ENCODE measurements at regions not wholly inside any gene's neighbourhood (a gene's known extent, or its start where the extent isn't known, plus 50 kb on each side); places are given as distances from the start of the nearest gene placed in this dataset.
"Not testable (repeated sequence)": the region's sequence is repeated elsewhere in the genome, so short reads cannot be mapped to it uniquely, and the experiment has no call there.

DNA sequence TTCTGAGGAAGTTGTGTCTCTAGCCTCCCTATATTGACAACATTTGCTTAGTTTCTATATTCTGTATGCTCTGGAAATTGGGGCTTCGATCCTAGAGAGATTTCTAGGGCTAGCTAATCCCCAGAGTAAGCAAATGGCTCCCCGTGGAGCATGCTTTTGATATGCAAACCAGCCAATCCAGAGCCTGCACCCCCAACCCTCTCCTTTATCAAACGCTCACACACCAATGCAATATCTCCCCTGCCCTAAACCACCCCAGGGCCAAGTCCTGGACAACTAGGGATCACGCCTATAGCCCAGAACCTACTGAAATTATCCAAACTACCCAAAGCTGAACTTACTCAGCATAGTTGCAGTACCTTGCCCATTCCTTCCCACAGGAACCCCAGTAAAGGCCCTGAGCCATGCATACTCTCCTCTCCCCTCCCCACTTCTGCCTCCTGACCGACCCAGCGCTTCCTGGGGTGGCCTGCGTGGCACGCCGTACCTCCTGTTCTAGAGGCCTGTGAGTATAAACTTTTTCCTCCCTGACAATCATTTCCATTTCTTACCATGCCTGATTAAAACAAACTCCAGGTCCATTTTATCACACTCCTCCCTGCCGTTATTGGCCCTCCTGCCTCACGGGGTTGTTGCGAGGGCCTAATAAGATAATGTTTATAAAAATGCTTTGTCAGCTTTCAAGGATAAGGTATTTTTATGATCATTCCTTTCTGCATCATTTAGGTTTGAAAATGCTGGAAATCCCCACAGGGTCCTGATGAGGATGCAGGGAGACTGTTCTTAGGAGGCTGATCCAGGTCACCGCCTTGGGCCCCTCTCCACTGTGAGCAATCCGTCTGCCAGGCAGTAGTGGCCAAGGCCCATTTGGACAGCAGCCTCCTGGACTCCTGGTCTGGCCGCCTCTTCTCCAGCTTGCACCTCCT, 102.7 kb downstream of the TENT5C start:
- DNase-seq = no peak

DNA sequence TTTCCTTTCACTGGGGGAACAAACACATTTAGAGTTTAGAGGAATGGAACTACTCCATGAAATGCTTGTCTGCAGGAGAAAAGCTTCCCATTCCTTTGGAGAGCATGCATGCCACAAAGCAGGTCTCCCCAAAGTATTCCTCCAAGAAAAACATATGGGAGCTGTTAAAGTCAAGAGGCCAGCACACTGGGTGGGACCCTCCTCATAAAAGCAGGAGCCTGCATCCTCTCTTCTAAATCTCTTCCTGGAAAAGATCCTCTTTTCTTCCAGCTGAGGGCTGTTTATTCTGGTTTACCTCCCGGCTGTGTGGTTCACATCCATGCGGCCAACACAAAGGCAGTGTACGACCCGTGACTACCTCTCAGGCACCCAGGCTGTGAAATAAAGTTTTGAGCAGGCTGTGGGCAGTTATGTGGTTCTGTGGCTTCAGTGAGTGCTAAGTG, 103.4 kb downstream of the TENT5C start:
- no peak for DNase-seq

DNA sequence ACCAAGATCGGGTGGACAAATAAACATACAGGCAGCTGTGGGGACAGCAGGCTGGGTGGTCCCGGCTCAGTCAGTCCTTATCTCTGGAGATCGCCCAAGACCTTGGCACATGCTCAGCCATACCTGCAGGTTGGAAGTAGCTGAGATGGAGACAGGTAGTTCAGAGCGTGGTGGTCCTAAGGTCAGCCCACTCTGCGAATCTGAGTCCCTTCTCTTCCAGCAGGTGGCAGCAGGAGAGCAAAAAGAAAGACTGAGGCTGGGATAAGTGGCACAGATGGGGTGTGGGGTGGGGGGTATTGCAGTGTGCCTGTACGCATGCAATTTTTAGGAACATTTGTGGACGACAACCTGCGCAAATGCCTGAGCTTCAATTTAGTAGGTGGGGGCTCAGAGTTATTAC, 104.9 kb downstream of the TENT5C start:
- no peak for DNase-seq

- no peak for DNase-seq
Measured at GRCh38 chr1:117712621-117713020, 106.8 kb downstream of the TENT5C start.

- no peak for DNase-seq
Measured at GRCh38 chr1:117714546-117714945, 108.7 kb downstream of the TENT5C start.

DNA sequence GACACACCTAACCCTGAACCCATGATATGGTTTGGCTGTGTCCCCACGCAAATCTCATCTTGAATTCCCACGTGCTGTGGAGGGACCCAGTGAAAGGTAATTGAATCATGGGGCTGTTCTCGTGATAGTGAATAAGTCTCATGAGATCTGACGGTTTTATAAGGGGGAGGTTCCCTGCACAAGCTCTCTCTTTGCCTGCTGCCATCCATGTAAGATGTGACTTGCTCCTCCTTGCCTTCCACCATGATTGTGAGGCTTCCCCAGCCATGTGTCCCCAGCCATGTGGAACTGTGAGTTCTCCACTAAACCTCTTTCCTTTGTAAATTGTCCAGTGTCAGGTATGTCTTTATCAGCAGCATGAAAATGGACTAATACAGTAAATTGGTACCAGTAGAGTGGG, 110.2 kb downstream of the TENT5C start:
- DNase-seq = not testable (repeated sequence)

- DNase-seq = not testable (repeated sequence)
Measured at GRCh38 chr1:117717980-117718379, 112.1 kb downstream of the TENT5C start.

DNA sequence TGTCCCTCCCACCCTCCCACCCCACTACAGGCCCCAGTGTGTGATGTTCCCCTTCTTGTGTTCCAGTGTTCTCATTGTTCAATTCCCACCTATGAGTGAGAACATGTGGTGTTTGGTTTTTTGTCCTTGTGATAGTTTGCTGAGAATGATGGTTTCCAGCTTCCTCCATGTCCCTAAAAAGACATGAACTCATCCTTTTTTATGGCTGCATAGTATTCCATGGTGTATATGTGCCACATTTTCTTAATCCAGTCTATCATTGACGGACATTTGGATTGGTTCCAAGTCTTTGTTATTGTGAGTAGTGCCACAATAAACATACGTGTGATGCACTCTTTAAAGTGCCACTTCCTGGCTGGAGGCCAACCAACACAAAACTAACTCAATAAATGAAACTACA, 112.7 kb downstream of the TENT5C start:
- not testable (repeated sequence) for DNase-seq

GRCh38 chr1:117719004-117719403, 113.2 kb downstream of the TENT5C start:
- no peak for DNase-seq

DNA sequence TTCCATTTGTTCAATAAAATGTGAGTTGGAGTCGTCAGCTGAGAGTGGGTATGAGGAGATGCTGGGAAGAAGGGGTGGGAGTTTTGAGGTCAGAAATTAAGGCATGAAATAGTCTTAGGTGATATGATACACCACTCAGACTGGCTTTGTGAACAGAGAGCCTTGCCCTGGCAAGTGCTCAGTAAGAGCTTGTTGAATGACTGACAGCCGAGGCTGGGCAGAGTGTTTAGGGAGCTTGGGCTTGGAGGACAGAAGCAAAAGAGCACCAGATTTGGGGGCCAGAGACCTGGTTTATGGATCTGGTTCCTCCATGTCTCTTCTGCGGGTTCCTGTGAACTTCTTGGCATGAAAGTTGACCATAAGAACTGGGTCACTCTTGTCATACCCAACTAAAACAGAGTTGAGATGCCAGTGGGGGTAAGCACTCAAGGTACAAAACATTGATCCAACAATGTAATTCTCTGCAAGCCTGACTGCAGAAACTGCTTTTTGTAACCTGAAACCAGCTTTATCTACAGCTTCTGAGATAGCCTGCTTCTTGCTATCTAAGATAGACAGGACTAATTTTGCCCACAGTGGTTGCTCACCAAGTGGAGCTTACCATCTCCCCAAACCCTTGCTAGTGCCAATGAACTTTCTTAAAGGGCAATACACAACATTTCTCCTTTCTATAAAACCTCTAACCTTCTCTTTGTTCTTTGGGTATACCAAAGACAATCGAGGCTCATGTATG, 126.4 kb downstream of the TENT5C start:
- DNase-seq = no peak

DNA sequence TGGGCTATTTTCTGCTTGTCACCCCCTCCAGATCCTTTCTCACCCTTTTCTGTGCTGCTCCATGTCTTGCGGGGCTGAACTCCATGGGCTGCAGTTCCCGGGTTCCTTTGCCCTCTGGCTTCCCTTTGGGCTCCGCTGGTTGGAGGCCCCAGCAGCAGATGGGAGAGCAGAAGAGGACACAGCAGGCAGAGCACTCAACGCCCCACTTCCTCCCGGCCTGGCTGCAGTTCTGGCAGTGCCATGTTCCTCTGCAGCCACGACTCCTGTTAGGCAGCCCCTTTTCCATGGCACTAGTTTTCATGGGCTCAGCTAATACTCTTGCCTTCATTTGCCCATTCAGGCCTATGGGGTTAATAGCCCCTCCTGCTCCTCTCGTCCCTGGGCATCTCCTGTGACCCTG, 127.1 kb downstream of the TENT5C start:
- DNase-seq = no peak

DNA sequence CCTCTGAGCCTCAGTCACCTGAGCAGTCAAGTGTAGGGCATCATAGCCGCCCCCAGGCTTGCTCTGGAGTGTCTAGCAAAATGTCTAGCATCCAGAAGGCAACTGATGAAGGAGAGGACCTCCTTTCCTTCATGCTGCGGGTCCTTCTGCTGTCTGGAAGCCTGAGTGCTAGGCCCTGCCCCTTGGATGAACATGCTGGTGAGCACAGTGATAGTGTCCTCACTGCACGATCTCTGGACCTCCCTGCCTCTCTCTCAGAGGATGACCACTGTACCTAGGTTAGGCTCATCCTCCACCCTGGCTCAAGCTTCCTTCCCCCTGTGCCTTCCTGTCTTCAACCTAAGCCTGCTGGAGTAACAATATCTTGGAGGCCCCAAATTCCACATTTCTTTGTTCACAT, 128.6 kb downstream of the TENT5C start:
- no peak for DNase-seq

DNA sequence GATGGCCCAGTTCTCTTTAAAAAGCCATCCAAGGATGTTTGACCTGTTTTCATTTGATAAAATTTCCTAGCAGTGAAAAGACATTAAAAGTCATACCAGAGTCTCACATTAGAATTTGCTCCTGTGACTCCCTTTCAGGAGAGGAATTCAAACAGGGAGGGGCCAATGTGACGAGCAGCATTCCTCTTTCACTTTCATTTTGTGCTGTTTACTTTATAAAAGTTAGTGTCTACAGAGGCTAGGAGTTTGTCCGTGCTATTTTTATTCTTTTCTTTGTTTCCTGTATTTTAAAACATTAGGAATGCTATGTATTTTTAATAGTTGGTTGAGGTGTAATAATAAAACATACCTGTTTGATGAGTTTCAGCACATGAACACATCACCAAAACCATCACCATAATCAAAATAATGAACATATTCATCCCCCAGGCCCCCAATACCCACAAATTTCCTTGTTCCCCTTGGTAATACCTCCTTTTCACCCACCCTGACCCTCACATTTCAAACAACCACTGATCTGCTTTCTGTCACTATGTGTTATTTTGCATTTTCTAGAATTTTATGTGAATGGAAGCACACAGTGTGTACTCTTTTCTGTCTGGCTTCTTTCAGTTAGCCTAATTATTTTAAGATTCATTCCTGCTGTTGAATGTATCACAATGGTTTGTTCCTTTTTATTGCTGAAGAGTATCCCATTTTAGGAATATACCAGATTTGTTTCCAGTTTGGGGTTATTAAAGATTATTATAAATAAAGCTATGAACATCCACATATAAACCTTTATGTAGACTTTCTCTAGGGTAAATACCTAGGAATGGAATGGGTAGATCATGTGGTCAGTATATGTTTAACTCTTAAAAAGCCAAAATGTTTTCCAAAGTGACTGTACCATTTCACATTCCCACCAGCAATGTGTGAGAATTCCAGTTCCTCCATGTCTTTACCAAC, 129.5 kb downstream of the TENT5C start:
- no peak for DNase-seq

DNA sequence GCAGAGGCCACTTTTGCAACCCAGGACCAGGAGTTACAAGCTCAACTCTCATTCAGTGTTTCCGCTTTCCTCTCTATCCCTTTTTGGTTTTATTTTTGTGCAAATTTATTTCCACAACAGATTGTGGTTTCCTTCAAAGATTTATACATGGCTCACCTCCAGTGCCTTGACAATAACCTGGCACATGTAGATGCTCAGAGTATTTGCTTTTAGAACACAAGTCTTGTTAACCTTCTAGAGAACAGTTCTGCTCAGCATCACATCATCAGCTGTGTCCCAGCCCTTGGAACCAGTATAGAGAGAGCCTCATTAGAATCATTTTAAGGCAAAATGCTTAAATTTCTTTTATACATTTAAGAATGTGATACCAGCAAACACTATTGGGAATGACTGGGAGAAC, 133.7 kb downstream of the TENT5C start:
- DNase-seq = no peak

- DNase-seq = no peak
Measured at GRCh38 chr1:117740496-117740895, 134.6 kb downstream of the TENT5C start.

DNA sequence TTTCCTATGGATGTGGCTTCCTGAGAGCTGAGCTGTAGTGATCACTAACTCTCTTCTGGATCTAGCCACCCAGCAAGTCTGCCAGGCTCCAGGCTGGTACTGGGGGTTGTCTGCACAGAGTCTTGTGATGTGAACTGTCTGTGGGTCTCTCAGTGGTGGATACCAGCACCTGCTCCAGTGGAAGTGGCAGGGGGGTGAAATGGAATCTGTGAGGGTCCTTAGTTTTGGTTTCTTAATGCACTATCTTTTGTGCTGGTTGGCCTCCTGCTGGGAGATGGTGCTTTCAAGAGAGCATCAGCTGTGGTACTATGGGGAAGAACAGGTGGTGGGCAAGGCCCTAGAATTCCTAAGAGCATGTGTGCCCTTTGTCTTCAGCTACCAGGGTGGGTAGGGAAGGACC, 140.7 kb downstream of the TENT5C start:
- DNase-seq = not testable (repeated sequence)

GRCh38 chr1:117747605-117748004, 141.8 kb downstream of the TENT5C start:
- no peak for DNase-seq

DNA sequence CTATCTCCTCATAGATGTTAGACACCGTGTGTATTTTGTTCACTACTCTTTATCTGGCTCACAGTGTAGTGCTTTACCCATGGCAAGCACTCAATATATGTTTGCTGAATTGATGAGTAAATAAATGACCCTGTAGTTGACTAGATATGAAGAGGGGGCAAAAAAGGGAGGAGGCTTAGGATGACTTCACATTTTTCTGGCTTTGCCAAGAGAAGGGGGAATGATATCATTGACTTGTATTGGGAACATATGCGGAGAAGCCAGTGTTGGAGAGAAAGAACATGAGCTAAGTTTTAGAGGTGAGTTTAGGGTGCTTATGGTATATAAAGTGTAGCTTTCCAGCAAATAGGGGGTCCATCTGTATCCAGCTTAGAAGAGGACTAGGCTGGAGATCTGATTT, 145.5 kb downstream of the TENT5C start:
- DNase-seq = no peak

DNA sequence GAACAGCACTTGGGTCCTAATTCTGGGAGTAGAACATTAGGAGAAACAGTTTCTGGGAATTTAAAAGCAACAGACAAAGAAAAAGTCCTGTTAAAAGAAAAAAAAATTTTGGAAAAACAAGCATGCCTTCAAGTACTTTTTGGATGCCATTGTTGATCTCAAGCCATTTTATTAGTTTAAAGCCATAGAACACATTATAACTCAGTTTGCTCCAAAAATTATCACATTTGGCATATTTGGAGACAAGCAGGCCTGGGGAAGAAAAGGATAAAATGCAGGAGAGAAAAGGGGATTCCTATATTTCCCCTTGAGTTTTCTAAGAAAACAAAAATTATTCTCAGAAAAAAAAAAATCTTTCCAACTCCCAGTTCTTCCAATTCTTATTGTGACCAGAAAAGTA, 146.8 kb downstream of the TENT5C start:
- no peak for DNase-seq

DNA sequence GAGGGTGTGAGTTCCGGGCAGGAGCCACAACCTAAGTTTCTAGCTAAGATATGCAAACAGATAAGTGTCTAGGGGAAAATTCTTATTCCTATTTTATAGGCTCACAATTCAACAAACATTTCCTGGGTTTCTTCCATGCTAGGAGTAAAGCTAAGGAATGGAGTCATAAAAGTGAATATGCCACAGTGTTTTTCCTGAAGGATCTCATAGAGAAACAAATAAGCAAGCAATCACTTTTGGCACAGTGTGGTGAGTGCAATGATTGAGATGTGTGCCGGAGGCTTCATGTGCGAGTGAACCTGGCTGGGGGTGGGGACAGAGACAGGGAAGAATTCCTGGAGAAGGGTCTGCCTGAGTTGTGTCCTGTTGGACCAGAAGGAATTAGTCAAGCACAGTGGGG, 147.4 kb downstream of the TENT5C start:
- no peak for DNase-seq

GRCh38 chr1:117753652-117754051, 147.8 kb downstream of the TENT5C start:
- DNase-seq = no peak

DNA sequence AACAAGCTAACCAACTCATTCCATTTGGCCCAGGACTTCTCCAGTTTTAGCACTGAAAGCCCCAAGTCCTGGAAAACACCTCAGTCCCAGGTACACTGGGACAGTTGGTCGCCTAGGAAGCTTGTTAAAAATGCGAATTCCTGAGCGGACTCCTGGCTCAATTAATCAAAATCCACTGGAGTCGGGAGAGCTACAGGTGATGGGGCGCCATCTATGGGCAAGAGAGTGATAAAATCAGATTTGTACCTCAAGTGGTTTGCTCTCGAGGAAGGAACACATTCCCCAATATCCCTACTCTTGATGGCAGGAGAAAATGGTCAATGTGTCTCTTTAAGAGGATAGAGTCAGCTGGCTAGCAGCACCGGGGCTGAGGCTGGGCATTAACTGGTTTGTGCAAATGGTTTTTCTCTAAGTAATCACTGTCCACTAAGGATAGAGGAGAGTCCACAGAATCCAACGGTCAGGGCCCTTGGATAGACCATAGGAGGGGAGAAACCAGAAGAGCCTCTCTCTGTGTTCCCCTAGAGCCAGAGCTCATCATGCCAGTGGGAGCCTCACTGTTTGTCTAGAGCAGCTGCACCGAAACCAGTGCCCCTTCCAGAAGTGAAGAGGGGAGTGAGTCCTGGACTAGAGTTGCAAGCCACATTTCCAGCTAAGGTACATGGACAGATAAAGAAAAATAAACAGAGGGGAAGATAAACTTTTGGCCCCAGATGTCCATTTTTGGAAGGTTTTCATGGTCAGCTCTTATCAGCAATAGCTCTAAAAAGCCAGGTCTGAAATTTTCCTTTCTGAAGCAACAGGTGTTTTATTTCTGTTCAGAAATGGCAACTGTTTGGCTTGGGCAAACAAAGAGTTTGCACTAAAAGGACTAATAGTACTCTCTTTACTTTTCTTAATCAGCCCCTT, 148.5 kb downstream of the TENT5C start:
- DNase-seq = peak; percentile 29
